MM.1S (cell line): ENCODE measurements at regions not wholly inside any gene's neighbourhood (a gene's known extent, or its start where the extent isn't known, plus 50 kb on each side); places are given as distances from the start of the nearest gene placed in this dataset.

Experiments used
- DNase-seq: peaks from one replicate; pipeline ENCODE4 v3.0.0-alpha.2; 2015
- H2AFZ ChIP-seq: fragments of 300-600 bp; sonication (generic); 2 replicates; pipeline ENCODE4 v1.6.0; 2016; ENCODE audit warnings: antibody characterized with exemption, low read length
- H3F3A ChIP-seq: fragments of 300-600 bp; sonication (generic); 2 replicates; pipeline ENCODE4 v1.6.1; 2016; ENCODE audit warnings: mild to moderate bottlenecking, antibody characterized with exemption, low read length, moderate library complexity, mixed read lengths; ENCODE audit not compliant: insufficient read depth
- H3K27ac ChIP-seq: fragments of 300-600 bp; sonication (generic); 2 replicates; pipeline ENCODE4 v1.5.1; 2016; ENCODE audit warnings: mild to moderate bottlenecking, low read length
- H3K27me3 ChIP-seq: fragments of 300-600 bp; sonication (generic); replicated peaks from 2 replicates; pipeline ENCODE4 v1.6.0; 2016; ENCODE audit warnings: low read length; ENCODE audit not compliant: insufficient read depth
- H3K36me3 ChIP-seq: fragments of 300-600 bp; sonication (generic); replicated peaks from 2 replicates; pipeline ENCODE4 v1.6.1; 2016; ENCODE audit warnings: mild to moderate bottlenecking, low read length, mixed read lengths; ENCODE audit not compliant: insufficient read depth
- H3K4me1 ChIP-seq: fragments of 300-600 bp; sonication (generic); 2 replicates; pipeline ENCODE4 v1.6.1; 2016; ENCODE audit warnings: low read length, mixed read lengths
- H3K4me2 ChIP-seq: fragments of 300-600 bp; sonication (generic); 2 replicates; pipeline ENCODE4 v1.6.0; 2016; ENCODE audit warnings: low read depth, low read length
- H3K4me3 ChIP-seq: fragments of 300-600 bp; sonication (generic); 2 replicates; pipeline ENCODE4 v1.5.1; 2016; ENCODE audit warnings: low read length, mixed read lengths
- H3K79me2 ChIP-seq: fragments of 300-600 bp; sonication (generic); 2 replicates; pipeline ENCODE4 v1.6.1; 2016; ENCODE audit warnings: mixed run types, low read length, mixed read lengths
- H3K9ac ChIP-seq: fragments of 300-600 bp; sonication (generic); 2 replicates; pipeline ENCODE4 v1.6.1; 2016; ENCODE audit warnings: low read length, mixed read lengths
- H3K9me2 ChIP-seq: fragments of 300-600 bp; sonication (generic); replicated peaks from 2 replicates; pipeline ENCODE4 v1.6.1; 2016; ENCODE audit warnings: mild to moderate bottlenecking, low read length, mixed read lengths; ENCODE audit not compliant: insufficient read depth
- H3K9me3 ChIP-seq: fragments of 300-600 bp; sonication (generic); replicated peaks from 2 replicates; pipeline ENCODE4 v1.6.1; 2016; ENCODE audit warnings: mild to moderate bottlenecking, low read length, mixed read lengths; ENCODE audit not compliant: insufficient read depth
- H4K20me1 ChIP-seq: fragments of 300-600 bp; sonication (generic); 2 replicates; pipeline ENCODE4 v1.6.1; 2016; ENCODE audit warnings: mild to moderate bottlenecking, low read length, moderate library complexity, mixed read lengths; ENCODE audit not compliant: insufficient read depth
- CTCF ChIP-seq: fragments of 300-600 bp; sonication (generic); IDR thresholded peaks from 2 replicates; pipeline ENCODE4 v1.5.1; 2016; ENCODE audit warnings: antibody characterized with exemption, low read length, mixed read lengths
- EZH2 ChIP-seq: fragments of 300-600 bp; sonication (generic); optimal IDR thresholded peaks from 2 replicates; pipeline ENCODE3; 2017; ENCODE audit warnings: low read depth, mild to moderate bottlenecking, antibody characterized with exemption, low read length, mixed read lengths
- EZH2phosphoT487 ChIP-seq: fragments of 300-600 bp; sonication (generic); IDR thresholded peaks from 2 replicates; pipeline ENCODE4 v1.6.1; 2018; ENCODE audit warnings: antibody characterized with exemption, low read length

- TF ChIP-seq CTCF (no peak), EZH2 (no peak), EZH2phosphoT487 (no peak)
- Histone ChIP-seq H3K9ac (no peak overlapping the region), H3K36me3 (no peaks in the 10 kb centered on the region), H3F3A (no peaks in the 10 kb centered on the region), H3K27ac (no peak overlapping the region), H3K4me3 (no peak overlapping the region), H4K20me1 (no peaks in the 10 kb centered on the region), H2AFZ (no peak overlapping the region), H3K27me3 (no peaks in the 10 kb centered on the region), H3K9me2 (no peaks in the 10 kb centered on the region), H3K9me3 (no peaks in the 10 kb centered on the region), H3K79me2 (no peaks in the 10 kb centered on the region), H3K4me1 (no peaks in the 10 kb centered on the region), H3K4me2 (no peak overlapping the region)
- no peak for DNase-seq
Measured at GRCh38 chr6:23280437-23280836, 711.1 kb downstream of the HDGFL1 start.

GRCh38 chr6:23282252-23283021 lies 713.1 kb downstream of the HDGFL1 start:
- no peaks in the 10 kb centered on the region for H3K27me3 ChIP-seq
- H3K9me2 ChIP-seq = no peaks in the 10 kb centered on the region
- no peak overlapping the region for H2AFZ ChIP-seq
- H3K79me2 ChIP-seq = no peaks in the 10 kb centered on the region
- TF ChIP-seq EZH2phosphoT487 (no peak), EZH2 (no peak), CTCF (no peak)
- H3K4me2 ChIP-seq = no peak overlapping the region
- H3K9ac ChIP-seq = no peak overlapping the region
- H3K4me1 ChIP-seq = no peaks in the 10 kb centered on the region
- no peak overlapping the region for H3K4me3 ChIP-seq
- no peaks in the 10 kb centered on the region for H3K36me3 ChIP-seq
- no peaks in the 10 kb centered on the region for H3F3A ChIP-seq
- H4K20me1 ChIP-seq = no peaks in the 10 kb centered on the region
- no peaks in the 10 kb centered on the region for H3K9me3 ChIP-seq
- no peak for DNase-seq
- no peak overlapping the region for H3K27ac ChIP-seq

GRCh38 chr6:23293653-23294052 lies 724.3 kb downstream of the HDGFL1 start:
- Histone ChIP-seq H3F3A (no peaks in the 10 kb centered on the region), H3K9me3 (no peaks in the 10 kb centered on the region), H3K79me2 (no peaks in the 10 kb centered on the region), H3K4me1 (no peaks in the 10 kb centered on the region), H3K4me3 (no peak overlapping the region), H3K27ac (no peak overlapping the region), H3K9me2 (no peaks in the 10 kb centered on the region), H3K9ac (no peak overlapping the region), H4K20me1 (no peaks in the 10 kb centered on the region), H3K4me2 (no peak overlapping the region), H2AFZ (no peak overlapping the region), H3K36me3 (no peaks in the 10 kb centered on the region), H3K27me3 (no peaks in the 10 kb centered on the region)
- DNase-seq = no peak
- TF ChIP-seq EZH2 (no peak), EZH2phosphoT487 (no peak), CTCF (no peak)
